Duodenal mucosa (tissue), 2 donors: ENCODE measurements at regions not wholly inside any gene's neighbourhood (a gene's known extent, or its start where the extent isn't known, plus 50 kb on each side); places are given as distances from the start of the nearest gene placed in this dataset.
A peak's percentile ranks its signal among the peaks of the same experiment; 100 is the strongest.

Experiments
- H3K27ac ChIP-seq: one replicate; pipeline ENCODE4 v1.7.0; 2013; ENCODE audit warnings: low read depth, low read length
- H3K27me3 ChIP-seq, 2 donors: one replicate each; pipeline ENCODE4 v1.7.0; 2013; ENCODE audit warnings: low read length in 2 of 2, control low read depth in 1 of 2; ENCODE audit not compliant: insufficient read depth in 2 of 2, control insufficient read depth in 1 of 2
- H3K36me3 ChIP-seq, 2 donors: one replicate each; pipeline ENCODE4 v1.7.0; 2013; ENCODE audit warnings: low read length in 2 of 2, control low read depth in 1 of 2; ENCODE audit not compliant: insufficient read depth in 2 of 2, control insufficient read depth in 1 of 2
- H3K4me1 ChIP-seq, 2 donors: one replicate each; pipeline ENCODE4 v1.7.0; 2013; ENCODE audit warnings: low read length in 2 of 2, control low read depth in 1 of 2; ENCODE audit not compliant: insufficient read depth in 2 of 2, control insufficient read depth in 1 of 2
- H3K4me3 ChIP-seq, 2 donors: one replicate each; pipeline ENCODE4 v1.7.0; 2013; ENCODE audit warnings: low read length in 2 of 2, low read depth in 1 of 2
- H3K9ac ChIP-seq, 2 donors: one replicate each; pipeline ENCODE4 v1.7.0; 2013; ENCODE audit warnings: low read length in 2 of 2, low read depth in 1 of 2
- H3K9me3 ChIP-seq, 2 donors: one replicate each; pipeline ENCODE4 v1.7.0; 2013; ENCODE audit warnings: low read length in 2 of 2, control low read depth in 1 of 2; ENCODE audit not compliant: control insufficient read depth in 1 of 2

DNA sequence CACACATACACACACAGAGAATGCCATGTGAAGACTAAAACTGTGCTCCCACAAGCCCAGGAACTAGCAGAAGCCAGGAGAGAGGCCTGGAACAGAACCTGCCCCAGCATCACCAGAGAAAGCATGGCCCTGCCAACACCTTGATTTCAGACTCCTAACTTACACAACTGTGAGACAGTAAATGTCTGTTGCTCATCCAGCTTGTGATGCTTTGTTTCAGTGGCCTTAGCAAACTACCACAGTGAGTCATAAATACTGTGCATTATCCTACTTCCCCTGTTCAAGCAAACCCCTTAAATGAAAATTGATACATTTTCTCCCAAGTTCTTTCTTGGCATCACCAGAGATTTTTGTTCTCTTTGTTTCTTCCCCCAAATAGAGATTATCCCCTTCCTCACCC, 1539.4 kb upstream of the TENM4 start:
- H3K36me3 ChIP-seq = no peaks in the 10 kb centered on the region
- no peak overlapping the region for H3K9ac ChIP-seq

GRCh38 chr11:80973786-80974185, 1533.0 kb upstream of the TENM4 start:
- Histone ChIP-seq H3K27ac (no peak overlapping the region), H3K27me3 (no peaks in the 10 kb centered on the region), H3K9ac (no peak overlapping the region), H3K4me1 (no peaks in the 10 kb centered on the region), H3K9me3 (no peaks in the 10 kb centered on the region), H3K4me3 (no peak overlapping the region), H3K36me3 (no peaks in the 10 kb centered on the region)

More for the DNA sequence above, 1539.4 kb upstream of the TENM4 start:
- no peaks in the 10 kb centered on the region for H3K9me3 ChIP-seq
- no peaks in the 10 kb centered on the region for H3K4me1 ChIP-seq
- H3K4me3 ChIP-seq = no peak overlapping the region
- H3K27ac ChIP-seq = no peak overlapping the region
- H3K27me3 ChIP-seq = no peaks in the 10 kb centered on the region

DNA sequence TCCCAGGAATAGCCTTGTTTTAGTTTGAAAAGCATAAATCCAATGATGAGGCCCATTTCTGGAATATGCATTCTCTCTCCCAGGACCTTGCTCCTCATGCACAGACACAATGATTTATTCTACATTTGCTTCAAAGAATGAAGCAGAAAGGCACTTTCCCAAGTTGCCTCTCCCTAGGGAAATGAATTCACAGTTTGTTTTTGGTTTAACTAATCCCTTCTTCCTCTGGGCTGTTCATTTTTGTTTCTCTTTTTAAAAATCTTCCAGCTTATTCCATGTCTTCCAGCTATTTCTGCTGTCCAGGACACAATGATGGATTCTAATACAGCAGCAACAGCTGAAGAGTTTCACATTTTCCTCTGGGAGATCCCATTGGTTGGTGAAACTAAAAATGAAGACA, 1529.2 kb upstream of the TENM4 start:
- no peaks in the 10 kb centered on the region for H3K4me1 ChIP-seq
- H3K4me3 ChIP-seq = no peak overlapping the region
- H3K36me3 ChIP-seq = no peaks in the 10 kb centered on the region
- H3K27ac ChIP-seq = no peak overlapping the region
- H3K9me3 ChIP-seq = no peaks in the 10 kb centered on the region
- no peaks in the 10 kb centered on the region for H3K27me3 ChIP-seq
- no peak overlapping the region for H3K9ac ChIP-seq

- H3K9me3 ChIP-seq = no peaks in the 10 kb centered on the region
- no peaks in the 10 kb centered on the region for H3K4me1 ChIP-seq
- H3K9ac ChIP-seq = no peak overlapping the region
- no peaks in the 10 kb centered on the region for H3K36me3 ChIP-seq
- H3K27ac ChIP-seq = no peak overlapping the region
- peak overlapping the region in 1 of 2 donors; percentile 30 for H3K4me3 ChIP-seq
- H3K27me3 ChIP-seq = no peaks in the 10 kb centered on the region
Measured at GRCh38 chr11:80967649-80968048, 1526.8 kb upstream of the TENM4 start.

DNA sequence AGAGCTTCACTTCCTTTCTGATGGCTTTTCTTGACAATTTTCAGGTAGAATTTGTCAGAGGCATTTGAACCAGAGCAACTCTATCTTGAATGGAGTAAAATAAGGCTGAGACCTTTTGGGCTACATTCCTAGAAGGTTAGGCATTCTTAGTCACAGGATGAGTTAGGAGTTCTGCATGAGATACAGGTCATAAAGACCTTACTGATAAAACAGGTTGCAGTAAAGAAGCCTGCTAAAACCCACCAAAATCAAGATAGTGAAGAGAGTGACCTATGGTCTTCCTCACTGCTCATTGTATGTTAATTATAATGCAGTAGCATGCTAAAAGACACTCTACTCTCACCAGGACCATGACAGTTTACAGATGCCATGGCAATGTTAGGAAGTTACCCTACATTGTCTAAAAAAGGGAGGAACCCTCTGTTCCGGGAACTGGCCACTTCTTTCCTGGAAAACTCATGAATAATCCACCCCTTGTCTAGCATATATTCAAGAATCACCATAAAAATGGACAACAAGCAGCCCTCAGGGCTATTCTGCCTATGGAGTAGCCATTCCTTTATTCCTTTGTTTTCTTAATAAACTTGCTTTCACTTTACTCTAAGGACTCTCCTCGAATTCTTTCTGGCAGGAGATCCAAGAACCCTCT, 1519.7 kb upstream of the TENM4 start:
- Histone ChIP-seq H3K36me3 (no peaks in the 10 kb centered on the region), H3K4me3 (no peak overlapping the region), H3K27me3 (no peaks in the 10 kb centered on the region), H3K9me3 (no peaks in the 10 kb centered on the region), H3K9ac (no peak overlapping the region), H3K27ac (no peak overlapping the region), H3K4me1 (no peaks in the 10 kb centered on the region)

DNA sequence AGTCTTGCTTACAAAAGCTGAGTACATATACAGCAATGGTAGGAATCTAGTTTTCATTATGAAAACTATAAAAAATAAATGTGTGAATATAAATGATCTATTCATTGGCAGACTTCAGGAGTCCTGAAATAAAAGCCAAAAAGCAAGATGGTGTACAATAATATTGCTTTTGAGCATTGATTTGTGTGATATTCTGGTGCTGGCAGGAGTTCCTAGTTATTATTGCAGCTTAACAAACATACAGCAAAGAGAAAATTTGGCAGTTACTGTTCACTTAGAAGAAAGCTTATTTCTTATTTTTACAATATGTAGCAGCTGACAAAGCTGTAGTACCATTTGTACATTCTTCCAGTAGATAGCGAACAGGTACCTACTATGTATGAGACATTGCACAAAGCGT, 1518.9 kb upstream of the TENM4 start:
- Histone ChIP-seq H3K4me1 (no peaks in the 10 kb centered on the region), H3K36me3 (no peaks in the 10 kb centered on the region), H3K27ac (no peak overlapping the region), H3K27me3 (no peaks in the 10 kb centered on the region), H3K9me3 (no peaks in the 10 kb centered on the region), H3K4me3 (no peak overlapping the region), H3K9ac (no peak overlapping the region)

GRCh38 chr11:80958987-80959386, 1518.2 kb upstream of the TENM4 start:
- no peaks in the 10 kb centered on the region for H3K9me3 ChIP-seq
- H3K36me3 ChIP-seq = no peaks in the 10 kb centered on the region
- no peak overlapping the region for H3K4me3 ChIP-seq
- no peak overlapping the region for H3K27ac ChIP-seq
- H3K27me3 ChIP-seq = no peaks in the 10 kb centered on the region
- no peak overlapping the region for H3K9ac ChIP-seq
- H3K4me1 ChIP-seq = no peaks in the 10 kb centered on the region

GRCh38 chr11:80958361-80958760, 1517.5 kb upstream of the TENM4 start:
- H3K9ac ChIP-seq = no peak overlapping the region
- H3K27me3 ChIP-seq = no peaks in the 10 kb centered on the region
- H3K4me1 ChIP-seq = no peaks in the 10 kb centered on the region
- H3K36me3 ChIP-seq = no peaks in the 10 kb centered on the region
- H3K4me3 ChIP-seq = no peak overlapping the region
- H3K27ac ChIP-seq = no peak overlapping the region
- H3K9me3 ChIP-seq = no peaks in the 10 kb centered on the region

GRCh38 chr11:80955588-80955987, 1514.8 kb upstream of the TENM4 start:
- no peaks in the 10 kb centered on the region for H3K4me1 ChIP-seq
- H3K27ac ChIP-seq = no peak overlapping the region
- no peaks in the 10 kb centered on the region for H3K9me3 ChIP-seq
- no peak overlapping the region for H3K9ac ChIP-seq
- no peaks in the 10 kb centered on the region for H3K27me3 ChIP-seq
- H3K4me3 ChIP-seq = no peak overlapping the region
- no peaks in the 10 kb centered on the region for H3K36me3 ChIP-seq

DNA sequence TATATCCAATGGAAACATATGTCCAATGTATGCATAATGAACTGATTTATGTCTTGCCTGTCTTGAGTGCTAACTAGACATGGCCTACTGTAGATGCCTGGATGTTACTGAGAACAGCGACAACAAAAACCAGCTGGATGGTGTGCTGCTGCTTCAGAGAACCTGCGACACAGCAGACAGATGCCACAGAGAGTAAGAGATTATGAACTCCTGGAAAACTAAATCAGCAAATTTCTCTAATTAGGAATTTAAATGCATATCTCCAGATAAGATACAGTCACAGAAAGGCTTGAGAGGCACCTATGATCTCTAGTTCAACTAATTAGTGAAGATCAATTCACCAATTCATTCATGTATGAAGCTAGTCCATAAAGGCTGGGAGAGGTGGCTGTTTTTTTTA, 1508.0 kb upstream of the TENM4 start:
- no peak overlapping the region for H3K4me3 ChIP-seq

DNA sequence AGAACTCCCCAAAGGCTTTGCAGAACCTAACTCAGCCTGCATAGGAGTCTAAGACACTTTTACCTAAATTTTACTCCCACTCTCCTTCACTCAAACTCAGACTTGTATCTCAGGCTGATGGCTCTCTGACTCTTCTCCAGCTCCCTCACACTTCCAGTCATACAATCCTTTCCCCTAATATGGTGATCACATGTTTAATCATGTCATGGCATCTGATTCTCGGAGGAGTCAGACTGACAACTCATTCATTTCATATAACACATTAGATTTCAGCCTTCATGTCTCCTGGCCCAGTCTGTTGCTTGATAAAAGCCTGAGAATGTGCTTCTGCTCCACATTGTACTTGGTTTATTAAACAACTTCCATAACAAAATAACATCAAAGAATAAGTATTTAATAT, 1503.9 kb upstream of the TENM4 start:
- no peaks in the 10 kb centered on the region for H3K4me1 ChIP-seq
- H3K27ac ChIP-seq = no peak overlapping the region
- H3K9me3 ChIP-seq = no peaks in the 10 kb centered on the region
- no peaks in the 10 kb centered on the region for H3K36me3 ChIP-seq
- H3K4me3 ChIP-seq = no peak overlapping the region
- no peak overlapping the region for H3K9ac ChIP-seq
- H3K27me3 ChIP-seq = no peaks in the 10 kb centered on the region

More for the DNA sequence above, 1508.0 kb upstream of the TENM4 start:
- Histone ChIP-seq H3K9me3 (no peaks in the 10 kb centered on the region), H3K4me1 (no peaks in the 10 kb centered on the region), H3K9ac (no peak overlapping the region), H3K36me3 (no peaks in the 10 kb centered on the region), H3K27me3 (no peaks in the 10 kb centered on the region), H3K27ac (no peak overlapping the region)
